HCT116 (cell line): ENCODE measurements at regions not wholly inside any gene's neighbourhood (a gene's known extent, or its start where the extent isn't known, plus 50 kb on each side); places are given as distances from the start of the nearest gene placed in this dataset.

ENCODE experiments used
- ATAC-seq: fragments of 200-7000 bp; cut with Tn5 transposase; 2 replicates; pipeline ENCODE4 v1.9.1; 2020; ENCODE audit warnings: mild to moderate bottlenecking, moderate library complexity
- BruUV-seq: library from RNA; stranded (reverse); fragments of 400-500 nt; replicated peaks from 2 replicates; lab custom pipeline; 2021; lab: Mats Ljungman, UMichigan
- CTCF ChIA-PET: fragments of 300-600 bp; sonication (Branson Sonifier 250); formaldehyde crosslinking; loops from one replicate; lab custom pipeline; 2021; ENCODE audit warnings: antibody characterized with exemption; lab: Charles Lee
- POLR2A ChIA-PET: fragments of 300-600, 350-600 bp; sonication (Branson Sonifier 250); formaldehyde crosslinking; loops from one replicate; lab custom pipeline; 2021; ENCODE audit warnings: antibody characterized with exemption; lab: Charles Lee
- RAD21 ChIA-PET, 2 experiments: fragments of 300-600 bp; sonication (Branson Sonifier 250); formaldehyde crosslinking; loops; one replicate each; lab custom pipeline; 2023; ENCODE audit warnings: low total read pairs in 2 of 2; ENCODE audit not compliant: uncharacterized antibody in 2 of 2, unreplicated experiment in 2 of 2, low non-redundant PET in 1 of 2; lab: Charles Lee
- DNase-seq: peaks from one replicate; pipeline ENCODE4 v3.0.0-alpha.2; 2010; ENCODE audit warnings: low read depth, low spot score
- H2AFZ ChIP-seq: fragments of 200-600 bp; shearing (Covaris generic), sonication (generic); 2 replicates; pipeline ENCODE4 v1.6.1; 2017; ENCODE audit warnings: low read depth, mixed run types, mixed read lengths, antibody characterized with exemption, low read length; ENCODE audit not compliant: poor library complexity, severe bottlenecking
- H3K27ac ChIP-seq: 2 replicates; pipeline ENCODE4 v1.5.1; 2012; ENCODE audit warnings: low read depth, low read length
- H3K27me3 ChIP-seq: fragments of 200-600 bp; sonication (generic); 2 replicates; pipeline ENCODE4 v1.6.1; 2016; ENCODE audit warnings: mixed run types, low read length, mixed read lengths; ENCODE audit not compliant: insufficient read depth
- H3K36me3 ChIP-seq, 2 experiments: fragments of 200-500 bp in 1 of 2; fragments of 200-600 bp in 1 of 2; sonication (Bioruptor generic) in 1 of 2; sonication (generic) in 1 of 2; 2 replicates each; pipeline versions ENCODE4 v1.5.1 to v1.6.1; 2014 to 2016; ENCODE audit warnings: low read length in 2 of 2, inconsistent platforms in 1 of 2, mixed read lengths in 1 of 2, mixed run types in 1 of 2; ENCODE audit not compliant: insufficient read depth in 2 of 2, control insufficient read depth in 1 of 2
- H3K4me1 ChIP-seq, 2 experiments: fragments of 200-600 bp in 1 of 2; sonication (generic) in 1 of 2; 2 replicates each; pipeline versions ENCODE4 v1.5.1 to v1.6.1; 2012 to 2017; ENCODE audit warnings: low read length in 2 of 2, inconsistent platforms in 1 of 2, mild to moderate bottlenecking in 1 of 2, mixed read lengths in 1 of 2, mixed run types in 1 of 2, moderate library complexity in 1 of 2; ENCODE audit not compliant: insufficient read depth in 2 of 2, control insufficient read depth in 1 of 2
- H3K4me2 ChIP-seq: fragments of 200-600 bp; sonication (generic); 2 replicates; pipeline ENCODE4 v1.6.1; 2017; ENCODE audit warnings: mixed run types, low read length, mixed read lengths
- H3K4me3 ChIP-seq, 2 experiments: fragments of 200-600 bp in 1 of 2; sonication (generic) in 1 of 2; replicated peaks in 1 of 2; 2 replicates each; pipeline ENCODE4 v1.5.1; 2011 to 2016; ENCODE audit warnings: low read length in 2 of 2, control low read depth in 1 of 2, low read depth in 1 of 2, mild to moderate bottlenecking in 1 of 2, mixed read lengths in 1 of 2, mixed run types in 1 of 2
- H3K79me2 ChIP-seq: fragments of 200-600 bp; sonication (generic); 2 replicates; pipeline ENCODE4 v1.6.1; 2017; ENCODE audit warnings: mild to moderate bottlenecking, mixed run types, low read length, moderate library complexity, mixed read lengths; ENCODE audit not compliant: insufficient read depth
- H3K9ac ChIP-seq: fragments of 200-600 bp; sonication (generic); 2 replicates; pipeline ENCODE4 v1.6.1; 2016; ENCODE audit warnings: low read length, mixed read lengths
- H3K9me2 ChIP-seq: fragments of 200-600 bp; sonication (generic), shearing (Covaris generic); 2 replicates; pipeline ENCODE4 v1.6.1; 2017; ENCODE audit warnings: mixed run types, mild to moderate bottlenecking, moderate library complexity; ENCODE audit not compliant: insufficient read depth
- H3K9me3 ChIP-seq, 2 experiments: fragments of 200-500 bp in 1 of 2; fragments of 200-600 bp in 1 of 2; sonication (Bioruptor generic) in 1 of 2; sonication (generic) in 1 of 2; 2 replicates each; pipeline ENCODE4 v1.6.1; 2014 to 2017; ENCODE audit warnings: low read length in 2 of 2, mixed read lengths in 2 of 2, inconsistent platforms in 1 of 2, low read depth in 1 of 2, mild to moderate bottlenecking in 1 of 2, mixed run types in 1 of 2, moderate library complexity in 1 of 2; ENCODE audit not compliant: control insufficient read depth in 1 of 2, insufficient read depth in 1 of 2
- H4K20me1 ChIP-seq: fragments of 200-600 bp; sonication (generic), shearing (Covaris generic); 2 replicates; pipeline ENCODE4 v1.6.1; 2017; ENCODE audit warnings: mixed run types, mild to moderate bottlenecking, moderate library complexity; ENCODE audit not compliant: insufficient read depth
- ELF1 ChIP-seq: IDR thresholded peaks from 2 replicates; pipeline ENCODE4 v1.6.1; 2012; ENCODE audit warnings: low read depth, borderline replicate concordance
- EZH2 ChIP-seq: fragments of 200-600 bp; sonication (generic); IDR thresholded peaks from 2 replicates; pipeline ENCODE4 v1.6.1; 2017; ENCODE audit warnings: antibody characterized with exemption, mixed run types
- EZH2phosphoT487 ChIP-seq: fragments of 200-600 bp; IDR thresholded peaks from 2 replicates; pipeline ENCODE4 v1.6.1; 2018; ENCODE audit warnings: antibody characterized with exemption, borderline replicate concordance
- POLR2AphosphoS5 ChIP-seq: IDR thresholded peaks from 2 replicates; pipeline ENCODE4 v1.6.1; 2011; ENCODE audit warnings: mild to moderate bottlenecking, low read depth, low read length, moderate library complexity
- RAD21 ChIP-seq: IDR thresholded peaks from 2 replicates; pipeline ENCODE4 v1.6.1; 2012; ENCODE audit warnings: low read depth, mild to moderate bottlenecking
- SIN3A ChIP-seq: IDR thresholded peaks from 2 replicates; pipeline ENCODE4 v1.6.1; 2012; ENCODE audit warnings: low read depth
- SRF ChIP-seq: IDR thresholded peaks from 2 replicates; pipeline ENCODE4 v1.6.1; 2012; ENCODE audit warnings: low read depth
- ZFX ChIP-seq: fragments of 450-650 bp; IDR thresholded peaks from 2 replicates; pipeline ENCODE4 v1.6.1; 2017
- ZNF274 ChIP-seq: fragments of 200-500 bp; sonication (Bioruptor generic); IDR thresholded peaks from 2 replicates; pipeline ENCODE4 v1.6.1; 2014; ENCODE audit warnings: mild to moderate bottlenecking, low read depth, low read length, inconsistent platforms
- intact Hi-C: fragments of 100-400 bp; cut with micrococcal nuclease; formaldehyde crosslinking; loops from 2 replicates; pipeline ENCODE4 v1.10.0; 2022
- TF ChIP-seq, protein P1 (sequence below): IDR thresholded peaks from 2 replicates; pipeline ENCODE4 v1.6.1; 2012
- TF ChIP-seq, protein P2 (sequence below): IDR thresholded peaks from 2 replicates; pipeline ENCODE4 v1.6.1; 2011; ENCODE audit warnings: mild to moderate bottlenecking, low read length, moderate library complexity; ENCODE audit not compliant: insufficient replicate concordance; ENCODE audit errors: extremely low read depth

DNA sequence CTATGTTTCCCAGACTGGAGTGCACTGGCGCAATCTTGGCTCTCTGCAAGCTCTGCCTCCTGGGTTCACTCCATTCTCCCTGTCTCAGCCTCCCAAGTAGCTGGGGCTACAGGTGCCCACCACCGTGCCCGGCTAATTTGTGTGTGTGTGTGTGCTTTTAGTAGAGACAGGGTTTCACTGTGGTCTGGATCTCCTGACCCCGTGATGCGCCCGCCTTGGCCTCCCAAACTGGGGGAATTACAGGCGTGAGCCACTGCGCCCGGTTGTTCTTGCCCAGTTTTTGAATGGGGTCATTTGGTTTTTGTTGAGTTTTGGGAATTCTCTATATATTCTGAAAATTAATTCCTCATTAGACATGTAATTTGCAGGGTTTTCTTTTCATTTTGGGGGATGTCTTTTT lies 238.4 kb upstream of the PRR20A start (continued):
- no peak for TF ChIP-seq ELF1

DNA sequence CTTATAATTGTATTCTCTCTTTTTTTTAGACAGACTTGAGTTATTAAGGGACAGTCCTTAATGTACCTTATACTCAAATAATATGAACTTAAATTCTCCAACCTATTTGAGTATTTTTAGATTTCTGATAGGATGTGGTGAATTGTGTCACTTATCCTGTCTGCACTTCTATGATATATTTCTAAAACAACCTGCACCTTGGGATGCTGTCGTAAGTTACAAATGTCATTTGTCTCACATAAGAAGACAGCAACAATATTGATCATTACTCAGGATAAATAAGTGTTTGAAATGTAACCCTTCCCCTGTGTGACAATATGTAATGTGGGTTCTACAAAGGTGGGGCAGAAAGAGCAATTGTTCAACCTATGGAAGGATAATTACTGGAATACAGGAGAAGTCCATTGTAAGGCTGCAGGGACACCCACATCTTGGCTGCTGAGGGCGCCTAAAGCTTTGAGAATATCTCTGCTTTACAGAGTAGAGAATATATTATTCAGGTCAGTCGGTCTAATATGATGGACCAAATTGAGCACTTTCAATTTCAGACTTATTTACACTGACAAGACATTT lies 236.9 kb upstream of the PRR20A start:
- RAD21 ChIA-PET: no interaction called here
- no peak overlapping the region for H3K9ac ChIP-seq

More for the DNA sequence above, 236.9 kb upstream of the PRR20A start:
- Histone ChIP-seq H3K27ac (no peak overlapping the region), H3K4me3 (no peak overlapping the region), H3K79me2 (no peaks in the 10 kb centered on the region), H3K9me3 (peaks cover 15 to 19% of the 10 kb centered on the region in 2 experiments; a peak in 3 of 4 replicates), H3K9me2 (no peaks in the 10 kb centered on the region), H4K20me1 (no peaks in the 10 kb centered on the region), H2AFZ (no peak overlapping the region), H3K27me3 (no peaks in the 10 kb centered on the region), H3K36me3 (no peaks in the 10 kb centered on the region; a peak in 1 of 4 replicates), H3K4me2 (no peak overlapping the region), H3K4me1 (no peaks in the 10 kb centered on the region)
- no peak for TF ChIP-seq RAD21
- no peak for TF ChIP-seq ZFX
- TF ChIP-seq SIN3A: no peak
- no peak for TF ChIP-seq EZH2
- no peak for TF ChIP-seq POLR2AphosphoS5
- TF ChIP-seq EZH2phosphoT487: no peak
- TF ChIP-seq, protein P1, sequence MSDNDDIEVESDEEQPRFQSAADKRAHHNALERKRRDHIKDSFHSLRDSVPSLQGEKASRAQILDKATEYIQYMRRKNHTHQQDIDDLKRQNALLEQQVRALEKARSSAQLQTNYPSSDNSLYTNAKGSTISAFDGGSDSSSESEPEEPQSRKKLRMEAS: no peak
- TF ChIP-seq SRF: no peak
- no peak for TF ChIP-seq ELF1
- TF ChIP-seq, protein P2, sequence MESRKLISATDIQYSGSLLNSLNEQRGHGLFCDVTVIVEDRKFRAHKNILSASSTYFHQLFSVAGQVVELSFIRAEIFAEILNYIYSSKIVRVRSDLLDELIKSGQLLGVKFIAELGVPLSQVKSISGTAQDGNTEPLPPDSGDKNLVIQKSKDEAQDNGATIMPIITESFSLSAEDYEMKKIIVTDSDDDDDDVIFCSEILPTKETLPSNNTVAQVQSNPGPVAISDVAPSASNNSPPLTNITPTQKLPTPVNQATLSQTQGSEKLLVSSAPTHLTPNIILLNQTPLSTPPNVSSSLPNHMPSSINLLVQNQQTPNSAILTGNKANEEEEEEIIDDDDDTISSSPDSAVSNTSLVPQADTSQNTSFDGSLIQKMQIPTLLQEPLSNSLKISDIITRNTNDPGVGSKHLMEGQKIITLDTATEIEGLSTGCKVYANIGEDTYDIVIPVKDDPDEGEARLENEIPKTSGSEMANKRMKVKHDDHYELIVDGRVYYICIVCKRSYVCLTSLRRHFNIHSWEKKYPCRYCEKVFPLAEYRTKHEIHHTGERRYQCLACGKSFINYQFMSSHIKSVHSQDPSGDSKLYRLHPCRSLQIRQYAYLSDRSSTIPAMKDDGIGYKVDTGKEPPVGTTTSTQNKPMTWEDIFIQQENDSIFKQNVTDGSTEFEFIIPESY: no peak
- no peak for TF ChIP-seq ZNF274
- no peak for ATAC-seq
- POLR2A ChIA-PET: no interaction called here
- BruUV-seq: no TSS peak
- intact Hi-C loops: no loop called here
- CTCF ChIA-PET: no interaction called here
- DNase-seq: no peak
